HG03103 (cell line): ENCODE measurements at regions not wholly inside any gene's neighbourhood (a gene's known extent, or its start where the extent isn't known, plus 50 kb on each side); places are given as distances from the start of the nearest gene placed in this dataset.

ENCODE experiments used
- ATAC-seq: cut with Tn5 transposase; IDR thresholded peaks from one replicate; pipeline ENCODE4 v1.9.1; 2021; ENCODE audit warnings: low read depth; ENCODE audit not compliant: unreplicated experiment

DNA sequence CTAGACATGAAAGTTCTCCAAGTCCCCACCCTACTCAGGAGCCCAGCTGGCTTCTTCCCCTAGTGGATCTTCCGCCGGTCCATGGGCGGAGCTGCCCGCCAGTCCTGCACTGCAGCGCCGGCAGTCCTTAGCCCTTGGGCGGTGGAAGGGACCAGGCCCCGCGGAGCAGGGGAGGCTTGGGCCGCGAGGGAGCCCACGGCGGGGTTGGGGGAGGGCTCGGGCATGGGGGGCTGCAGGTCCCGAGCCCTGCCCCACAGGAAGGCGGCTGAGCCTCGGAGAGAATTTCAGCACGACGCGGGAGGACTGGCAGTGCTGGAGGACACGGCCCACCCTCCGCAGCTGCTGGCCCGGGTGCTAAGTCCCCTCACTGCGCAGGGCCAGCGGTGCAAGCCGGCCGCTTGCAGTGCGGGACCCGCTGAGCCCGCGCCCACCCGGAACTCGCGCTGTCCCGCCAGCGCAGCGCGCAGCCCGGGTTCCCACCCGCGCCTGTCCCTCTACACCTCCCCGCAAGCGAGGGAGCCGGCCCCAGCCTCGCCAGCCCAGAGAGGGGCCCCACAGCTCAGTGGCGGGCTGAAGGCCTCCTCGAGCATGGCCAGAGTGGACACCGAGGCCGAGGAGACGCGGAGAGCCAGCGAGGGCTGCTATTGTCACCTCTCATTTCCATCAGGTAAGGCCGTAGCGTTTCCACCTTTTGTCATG, 1398.6 kb downstream of the MRPL39 start:
- no peak for ATAC-seq

DNA sequence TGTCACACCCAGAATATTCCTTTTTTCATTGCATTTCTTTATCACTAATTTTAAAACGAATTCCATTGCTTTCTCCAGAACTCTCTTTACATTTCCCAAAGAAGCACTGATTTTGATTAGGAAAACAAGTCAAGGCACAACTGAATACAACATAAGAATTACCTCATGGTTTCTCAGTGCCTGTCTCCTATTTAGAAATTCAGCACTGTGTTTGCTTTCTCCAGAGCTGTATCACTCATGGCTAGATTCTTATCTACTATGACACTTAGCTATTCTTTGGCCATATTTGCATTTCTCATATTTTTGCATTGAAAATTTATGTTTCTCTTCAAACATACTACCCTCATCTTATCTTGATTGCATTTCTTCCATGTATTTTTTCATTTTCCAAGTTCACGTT, 1402.0 kb downstream of the MRPL39 start:
- no peak for ATAC-seq

GRCh38 chr21:24204641-24205040, 1402.6 kb downstream of the MRPL39 start:
- ATAC-seq: no peak

- ATAC-seq: no peak
Observed at GRCh38 chr21:24200052-24200451, 1407.2 kb downstream of the MRPL39 start.

DNA sequence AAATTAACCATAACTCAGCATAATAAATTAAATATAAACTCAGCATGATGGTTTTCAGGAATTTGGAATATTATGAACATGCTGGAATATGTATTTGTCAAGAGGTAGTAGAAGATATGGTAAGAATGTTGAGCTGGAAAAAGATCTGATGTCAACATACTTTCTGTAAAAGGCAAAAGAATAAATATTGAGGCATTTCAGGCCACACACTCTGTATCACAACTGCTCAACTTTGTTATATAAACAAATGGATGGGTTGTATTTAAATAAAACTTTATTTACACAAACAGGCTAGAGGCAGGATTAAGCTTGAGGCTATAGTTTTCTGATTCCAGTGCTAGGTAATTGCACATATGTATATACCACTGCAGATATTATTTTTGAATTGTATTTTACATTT, 1409.4 kb downstream of the MRPL39 start:
- no peak for ATAC-seq

- no peak for ATAC-seq
Observed at GRCh38 chr21:24197132-24197643, 1410.1 kb downstream of the MRPL39 start.

DNA sequence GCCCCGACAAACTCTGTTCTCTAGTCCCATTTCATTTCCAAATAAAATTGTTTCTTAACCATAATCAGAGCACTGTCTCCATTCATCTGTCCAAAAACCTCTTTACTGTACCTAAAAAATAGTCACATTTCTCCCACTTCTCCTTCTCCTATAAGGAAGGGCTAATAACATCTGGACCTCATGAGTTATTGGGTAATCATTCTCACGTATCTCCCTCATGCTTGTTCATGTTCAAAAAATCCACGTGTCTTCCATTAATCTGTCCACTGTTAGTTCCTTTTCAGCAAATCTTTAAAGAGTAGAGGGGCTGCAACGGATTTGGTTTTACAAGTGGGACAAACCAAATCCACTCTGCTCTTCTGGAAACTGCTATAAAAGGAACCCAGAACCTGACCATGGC, 1418.8 kb downstream of the MRPL39 start:
- no peak for ATAC-seq

DNA sequence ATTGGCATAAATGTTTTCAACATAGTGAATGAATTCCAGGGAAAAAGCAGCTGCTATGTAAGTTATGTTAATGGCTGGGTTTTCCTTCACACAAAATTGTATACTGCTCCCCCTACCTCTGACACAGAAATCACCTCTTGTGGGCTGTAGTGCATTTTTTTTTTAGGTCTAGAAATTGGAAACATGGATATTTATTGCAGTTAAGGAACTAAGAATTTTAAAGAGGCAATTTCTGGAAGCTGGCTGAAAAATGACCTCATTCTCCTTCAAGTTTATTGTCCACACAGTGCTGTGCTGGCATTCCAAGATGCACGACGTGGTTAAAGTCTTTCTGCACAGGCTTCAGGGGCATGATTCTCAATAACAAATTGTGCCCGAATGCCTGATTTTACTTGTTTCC, 1424.2 kb downstream of the MRPL39 start:
- ATAC-seq: no peak

DNA sequence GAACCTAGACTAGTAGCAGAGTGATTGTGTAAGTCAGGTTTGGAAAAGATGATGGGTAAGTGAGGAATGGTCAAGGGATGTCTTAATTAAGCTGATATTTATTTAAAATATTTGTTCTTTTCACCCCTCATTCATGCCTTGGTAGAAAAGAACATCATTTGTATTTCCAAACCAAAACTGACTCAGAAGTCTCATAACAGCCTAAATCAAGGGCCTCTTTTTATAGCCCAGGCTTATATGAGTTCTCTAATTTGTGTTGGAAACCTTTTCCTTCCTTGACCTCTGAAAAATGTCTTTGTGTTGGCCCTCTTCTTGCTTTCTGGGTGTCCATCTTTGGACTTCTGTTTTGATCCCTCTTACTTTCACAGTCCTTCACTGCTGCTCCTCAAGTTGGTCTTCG, 1428.2 kb downstream of the MRPL39 start:
- no peak for ATAC-seq

DNA sequence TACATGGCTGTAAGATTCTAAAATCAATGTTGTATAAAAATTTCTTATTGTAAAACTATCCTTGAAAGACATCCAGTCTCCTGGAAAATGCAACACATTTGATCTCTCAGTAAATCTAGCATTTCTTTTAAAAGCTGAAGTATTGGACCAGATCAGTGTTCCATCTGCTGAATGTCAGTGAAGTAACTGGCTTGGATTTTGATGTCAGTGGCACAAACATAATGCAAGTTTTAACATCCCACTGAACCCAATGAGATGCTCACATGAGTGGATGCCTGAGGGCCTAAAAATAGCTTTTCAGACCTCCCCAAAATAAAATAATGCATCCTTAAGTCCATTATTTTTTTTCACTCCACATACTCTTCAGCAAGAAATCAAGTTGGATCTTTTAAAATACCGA, 1432.2 kb downstream of the MRPL39 start:
- ATAC-seq: no peak

GRCh38 chr21:24171736-24172135, 1435.5 kb downstream of the MRPL39 start:
- no peak for ATAC-seq

DNA sequence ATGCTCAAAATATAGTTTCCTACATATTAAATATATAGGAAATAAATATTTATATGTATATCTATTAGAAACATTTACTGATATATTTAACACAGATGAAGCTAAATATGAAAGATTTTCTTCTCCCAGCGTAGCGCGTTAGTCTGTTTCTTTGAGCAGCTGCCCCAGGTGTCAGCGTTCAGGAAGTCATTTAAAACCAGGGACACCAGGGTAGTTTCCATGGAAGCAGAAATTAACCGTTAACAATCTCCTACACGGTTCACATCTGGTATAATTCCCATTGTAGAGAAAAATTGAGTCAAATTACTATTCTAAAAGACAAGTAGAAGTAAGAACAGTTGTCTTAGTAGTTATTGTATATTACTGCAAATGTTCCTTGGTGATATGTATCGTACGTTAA, 1443.7 kb downstream of the MRPL39 start:
- no peak for ATAC-seq

DNA sequence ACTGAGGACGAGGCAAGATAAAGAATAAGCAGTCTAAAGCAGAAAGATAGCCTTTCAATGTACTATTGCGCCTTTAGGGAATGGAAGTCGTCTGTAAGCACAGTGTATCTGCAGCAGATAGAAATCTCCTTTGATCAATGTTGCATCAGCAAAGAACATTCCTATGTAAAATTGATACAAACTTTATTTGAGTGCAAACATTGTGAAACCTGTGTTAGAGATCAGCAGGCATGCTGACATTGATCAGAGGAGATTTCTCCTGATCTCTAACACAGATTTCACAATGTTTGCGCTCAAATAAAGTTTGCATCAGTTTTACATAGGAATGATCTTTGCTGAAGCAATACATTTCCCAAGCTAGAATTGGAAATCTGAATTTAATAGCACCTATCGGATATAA, 1446.8 kb downstream of the MRPL39 start:
- ATAC-seq: no peak

DNA sequence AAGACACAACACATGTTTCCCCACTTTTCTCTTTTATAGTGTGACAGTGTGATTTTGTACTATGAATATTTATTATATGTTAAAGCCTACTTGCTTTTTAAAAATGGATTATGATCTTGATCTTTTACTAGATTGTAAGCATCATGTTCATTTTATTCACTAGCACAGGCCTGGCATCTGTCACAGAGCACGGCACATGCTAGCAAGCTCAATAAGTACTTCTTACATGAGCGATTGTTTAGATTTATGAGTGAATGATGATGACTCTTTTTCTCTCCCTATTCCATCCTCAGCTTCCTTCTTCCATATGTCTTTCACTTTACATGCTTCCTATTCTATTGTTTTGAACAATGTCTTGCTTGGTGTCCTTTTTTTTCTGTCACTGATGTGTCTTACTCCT, 1454.1 kb downstream of the MRPL39 start:
- no peak for ATAC-seq

DNA sequence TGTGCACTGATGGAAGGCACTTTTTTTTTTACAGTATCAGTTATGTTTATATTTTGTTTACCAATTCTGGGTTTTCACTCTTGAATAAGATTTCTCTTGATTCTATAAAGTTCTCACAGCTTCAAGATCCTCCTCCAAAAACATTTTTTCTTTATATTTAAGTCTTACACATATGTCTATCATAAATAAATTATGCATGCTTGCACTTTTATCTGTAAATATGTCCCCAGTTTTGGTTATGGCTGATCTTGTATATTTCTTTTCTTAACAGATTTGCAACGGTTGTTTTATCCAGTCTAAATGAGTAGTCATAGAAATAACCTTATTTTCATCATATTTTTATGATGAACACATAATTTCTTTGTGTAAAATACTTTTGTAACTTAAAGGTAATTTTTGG, 1456.5 kb downstream of the MRPL39 start:
- no peak for ATAC-seq

GRCh38 chr21:24148461-24148860, 1458.8 kb downstream of the MRPL39 start:
- no peak for ATAC-seq

DNA sequence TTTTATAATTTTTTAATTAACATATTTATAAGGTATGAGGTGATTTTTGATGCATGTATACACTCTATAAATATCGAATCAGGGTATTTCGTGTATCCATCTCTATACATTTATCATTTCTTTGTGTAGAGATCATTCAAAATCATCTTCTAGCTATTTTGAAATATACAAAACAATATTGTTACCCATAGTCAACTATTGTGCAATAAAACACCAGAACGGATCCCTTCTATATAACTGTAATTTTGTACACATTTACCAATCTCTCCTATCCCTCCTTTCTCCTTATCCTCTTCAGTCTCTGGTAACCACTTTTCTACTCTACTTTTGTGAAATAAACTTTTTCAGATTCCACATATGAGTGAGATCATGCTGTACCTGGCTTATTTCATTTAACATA, 1459.6 kb downstream of the MRPL39 start:
- ATAC-seq: no peak

DNA sequence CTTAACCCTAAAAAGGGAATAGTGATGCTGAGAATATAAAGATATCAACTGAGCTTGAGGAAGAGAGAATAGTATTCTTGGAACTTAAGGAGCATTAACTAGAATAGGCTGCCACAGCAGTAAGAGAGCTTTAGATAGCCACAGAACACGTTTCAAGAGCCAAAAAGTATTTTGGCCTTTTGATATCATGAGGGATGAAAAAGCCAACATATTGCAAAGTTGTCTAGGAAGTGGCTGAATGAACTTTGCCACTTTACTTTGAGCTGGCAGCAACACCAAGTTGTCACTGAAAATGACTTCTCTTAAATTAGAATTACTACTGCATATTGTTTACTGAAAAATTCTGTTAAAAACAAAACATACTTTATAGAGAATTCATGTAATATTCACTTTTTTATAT, 1476.2 kb downstream of the MRPL39 start:
- no peak for ATAC-seq

DNA sequence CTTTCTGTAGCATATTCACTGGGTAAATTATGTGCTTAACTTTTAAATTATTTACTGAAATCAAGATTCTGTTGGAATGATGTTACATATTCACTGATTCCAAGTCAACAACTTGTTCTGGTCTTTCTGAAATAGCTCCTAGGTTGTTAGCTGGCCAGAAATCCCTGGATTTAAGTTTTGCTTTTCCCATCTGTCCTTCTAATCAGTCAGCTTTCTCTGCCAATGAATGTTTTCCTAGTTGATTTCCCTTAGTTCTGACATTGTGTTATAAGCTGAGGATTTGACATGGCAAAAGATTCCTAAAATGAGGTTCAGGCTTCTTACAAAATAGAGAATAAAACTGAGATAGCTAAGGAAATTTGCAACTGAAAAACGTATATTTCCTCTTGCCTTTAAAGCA, 1479.6 kb downstream of the MRPL39 start:
- no peak for ATAC-seq

- no peak for ATAC-seq
Observed at GRCh38 chr21:24123785-24124184, 1483.5 kb downstream of the MRPL39 start.

- ATAC-seq: no peak
Observed at GRCh38 chr21:24118738-24119459, 1488.4 kb downstream of the MRPL39 start.

- no peak for ATAC-seq
Observed at GRCh38 chr21:24115141-24115540, 1492.1 kb downstream of the MRPL39 start.
